ENCODE measurements at regions not wholly inside any gene's neighbourhood (a gene's known extent, or its start where the extent isn't known, plus 50 kb on each side); places are given as distances from the start of the nearest gene placed in this dataset.

- H3K4me3 ChIP-seq (ENCODE audit: low read depth, low read length), result no peak overlapping the region
- FAIRE-seq, result no peak
These were observed 244.2 kb downstream of the UQCRFS1 start for GRCh38 chr19:28968721-28969120.

GRCh38 chr19:28966737-28967399 lies 246.1 kb downstream of the UQCRFS1 start:
- TF ChIP-seq CTCF (IDR thresholded peaks at IDR 0.05; ENCODE audit: insufficient read depth, low read length, severe bottlenecking), result no peak
- H3K27me3 ChIP-seq (ENCODE audit: control insufficient read depth, insufficient read depth, low read length), result no peaks in the 10 kb centered on the region
- FAIRE-seq (no peak), DNase-seq (ENCODE audit: low read depth) (no peak)
- H3K36me3 ChIP-seq (ENCODE audit: control insufficient read depth, insufficient read depth, low read length), result no peaks in the 10 kb centered on the region
- H3K4me3 ChIP-seq (ENCODE audit: low read depth, low read length), result no peak overlapping the region

More at GRCh38 chr19:28968721-28969120, 244.2 kb downstream of the UQCRFS1 start:
- DNase-seq (ENCODE audit: low read depth), result no peak
- no peaks in the 10 kb centered on the region for H3K27me3 ChIP-seq (ENCODE audit: control insufficient read depth, insufficient read depth, low read length)
- no peaks in the 10 kb centered on the region for H3K36me3 ChIP-seq (ENCODE audit: control insufficient read depth, insufficient read depth, low read length)
- no peak for TF ChIP-seq CTCF (IDR thresholded peaks at IDR 0.05; ENCODE audit: insufficient read depth, low read length, severe bottlenecking)

- FAIRE-seq, result no peak
- Histone ChIP-seq H3K27me3 (ENCODE audit: control insufficient read depth, insufficient read depth, low read length) (no peaks in the 10 kb centered on the region), H3K4me3 (ENCODE audit: low read depth, low read length) (no peak overlapping the region), H3K36me3 (ENCODE audit: control insufficient read depth, insufficient read depth, low read length) (no peaks in the 10 kb centered on the region)
- TF ChIP-seq CTCF (IDR thresholded peaks at IDR 0.05; ENCODE audit: insufficient read depth, low read length, severe bottlenecking), result no peak
- no peak for DNase-seq (ENCODE audit: low read depth)
These were observed 248.5 kb downstream of the UQCRFS1 start for GRCh38 chr19:28964500-28964899.

- Histone ChIP-seq H3K27me3 (ENCODE audit: control insufficient read depth, insufficient read depth, low read length) (no peaks in the 10 kb centered on the region), H3K4me3 (ENCODE audit: low read depth, low read length) (no peak overlapping the region), H3K36me3 (ENCODE audit: control insufficient read depth, insufficient read depth, low read length) (no peaks in the 10 kb centered on the region)
- FAIRE-seq, result no peak
- no peak for TF ChIP-seq CTCF (IDR thresholded peaks at IDR 0.05; ENCODE audit: insufficient read depth, low read length, severe bottlenecking)
- no peak for DNase-seq (ENCODE audit: low read depth)
These were observed 249.3 kb downstream of the UQCRFS1 start for GRCh38 chr19:28963486-28964250.

GRCh38 chr19:28961772-28962500 lies 251.0 kb downstream of the UQCRFS1 start:
- no peak for DNase-seq (ENCODE audit: low read depth)
- FAIRE-seq, result no peak

More at GRCh38 chr19:28961772-28962500, 251.0 kb downstream of the UQCRFS1 start:
- Histone ChIP-seq H3K27me3 (ENCODE audit: control insufficient read depth, insufficient read depth, low read length) (no peaks in the 10 kb centered on the region), H3K36me3 (ENCODE audit: control insufficient read depth, insufficient read depth, low read length) (no peaks in the 10 kb centered on the region), H3K4me3 (ENCODE audit: low read depth, low read length) (no peak overlapping the region)
- TF ChIP-seq CTCF (IDR thresholded peaks at IDR 0.05; ENCODE audit: insufficient read depth, low read length, severe bottlenecking), result no peak

Data from bronchial epithelial cell (primary cell).